IPS-20b (cell line): ENCODE measurements at regions not wholly inside any gene's neighbourhood (a gene's known extent, or its start where the extent isn't known, plus 50 kb on each side); places are given as distances from the start of the nearest gene placed in this dataset.

Experiments used
- H3K27ac ChIP-seq: one replicate; pipeline ENCODE4 v1.5.1; 2013; ENCODE audit warnings: low read length
- H3K27me3 ChIP-seq: 2 replicates; pipeline ENCODE4 v1.6.1; 2013; ENCODE audit warnings: mild to moderate bottlenecking, low read length, inconsistent platforms; ENCODE audit not compliant: insufficient read depth
- H3K36me3 ChIP-seq: 2 replicates; pipeline ENCODE4 v1.6.1; 2013; ENCODE audit warnings: low read depth, mild to moderate bottlenecking, inconsistent platforms, low read length, moderate library complexity; ENCODE audit not compliant: insufficient read depth
- H3K4me1 ChIP-seq: 2 replicates; pipeline ENCODE4 v1.6.1; 2013; ENCODE audit warnings: mild to moderate bottlenecking, control low read depth, inconsistent platforms, low read length, moderate library complexity; ENCODE audit not compliant: insufficient read depth
- H3K4me3 ChIP-seq: 2 replicates; pipeline ENCODE4 v1.5.1; 2013; ENCODE audit warnings: mild to moderate bottlenecking, low read length, inconsistent platforms
- H3K9ac ChIP-seq: 2 replicates; pipeline ENCODE4 v1.6.1; 2013; ENCODE audit warnings: low read depth, mild to moderate bottlenecking, inconsistent platforms, low read length, moderate library complexity
- H3K9me3 ChIP-seq: 2 replicates; pipeline ENCODE4 v1.6.1; 2013; ENCODE audit warnings: mild to moderate bottlenecking, low read depth, low read length, inconsistent platforms; ENCODE audit not compliant: insufficient read depth

- Histone ChIP-seq H3K4me1 (no peaks in the 10 kb centered on the region), H3K9me3 (peaks cover 20% of the 10 kb centered on the region), H3K4me3 (no peak overlapping the region), H3K36me3 (no peaks in the 10 kb centered on the region), H3K9ac (no peak overlapping the region), H3K27ac (no peak overlapping the region), H3K27me3 (no peaks in the 10 kb centered on the region)
These were observed 348.4 kb downstream of the TPBG start for GRCh38 chr6:82711971-82712370.

DNA sequence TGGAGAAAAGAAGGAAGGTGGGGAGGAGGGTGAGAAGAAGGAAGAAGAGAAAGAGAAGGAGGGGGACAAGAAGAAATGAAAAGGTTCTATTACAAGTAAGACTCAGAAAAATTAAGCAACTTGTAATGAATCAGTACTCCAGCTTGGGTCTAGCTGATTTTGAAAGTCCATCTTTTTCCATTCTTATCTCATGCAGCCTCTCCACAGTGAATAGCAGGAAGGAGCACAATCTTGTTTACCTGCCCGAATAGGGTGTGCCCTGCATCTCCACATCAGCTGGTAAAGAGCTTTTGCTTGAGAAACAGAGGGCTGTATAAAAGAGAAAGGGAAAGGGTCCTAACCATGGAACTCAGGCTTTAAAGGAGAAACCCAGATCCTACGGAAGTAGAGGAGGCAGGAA lies 348.8 kb downstream of the TPBG start:
- no peak overlapping the region for H3K27ac ChIP-seq
- no peaks in the 10 kb centered on the region for H3K4me1 ChIP-seq
- H3K9ac ChIP-seq = no peak overlapping the region
- no peaks in the 10 kb centered on the region for H3K36me3 ChIP-seq
- H3K9me3 ChIP-seq = peaks cover 20% of the 10 kb centered on the region
- no peaks in the 10 kb centered on the region for H3K27me3 ChIP-seq
- no peak overlapping the region for H3K4me3 ChIP-seq

DNA sequence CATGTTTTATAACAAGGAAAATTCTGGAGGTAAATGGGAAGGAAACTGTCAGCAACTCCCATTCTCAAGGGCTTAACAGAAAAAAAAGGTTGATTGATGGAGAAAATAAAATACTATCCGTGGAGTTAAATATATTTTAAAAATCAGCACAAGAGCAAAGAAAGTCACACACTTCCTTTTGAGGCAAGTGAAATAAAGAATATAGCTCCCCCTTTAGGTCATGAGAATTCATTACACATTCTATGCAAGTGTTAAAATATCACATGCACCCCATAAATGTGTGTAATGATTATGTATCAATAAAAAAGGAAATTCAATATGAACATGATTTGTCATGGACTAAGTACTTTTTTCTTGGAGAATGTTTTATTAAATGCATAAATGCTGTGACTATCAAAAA lies 349.2 kb downstream of the TPBG start:
- H3K36me3 ChIP-seq = no peaks in the 10 kb centered on the region
- no peak overlapping the region for H3K4me3 ChIP-seq
- H3K27me3 ChIP-seq = no peaks in the 10 kb centered on the region
- H3K9me3 ChIP-seq = peaks cover 20% of the 10 kb centered on the region
- no peak overlapping the region for H3K9ac ChIP-seq
- H3K27ac ChIP-seq = no peak overlapping the region
- no peaks in the 10 kb centered on the region for H3K4me1 ChIP-seq

- no peaks in the 10 kb centered on the region for H3K36me3 ChIP-seq
- no peaks in the 10 kb centered on the region for H3K4me1 ChIP-seq
- H3K27ac ChIP-seq = no peak overlapping the region
- no peak overlapping the region for H3K4me3 ChIP-seq
- no peaks in the 10 kb centered on the region for H3K27me3 ChIP-seq
- no peaks in the 10 kb centered on the region; the same call in 1 of the 2 replicates for H3K9me3 ChIP-seq
- no peak overlapping the region for H3K9ac ChIP-seq
These were observed 344.6 kb downstream of the UBE3D start for GRCh38 chr6:82720992-82721391.

DNA sequence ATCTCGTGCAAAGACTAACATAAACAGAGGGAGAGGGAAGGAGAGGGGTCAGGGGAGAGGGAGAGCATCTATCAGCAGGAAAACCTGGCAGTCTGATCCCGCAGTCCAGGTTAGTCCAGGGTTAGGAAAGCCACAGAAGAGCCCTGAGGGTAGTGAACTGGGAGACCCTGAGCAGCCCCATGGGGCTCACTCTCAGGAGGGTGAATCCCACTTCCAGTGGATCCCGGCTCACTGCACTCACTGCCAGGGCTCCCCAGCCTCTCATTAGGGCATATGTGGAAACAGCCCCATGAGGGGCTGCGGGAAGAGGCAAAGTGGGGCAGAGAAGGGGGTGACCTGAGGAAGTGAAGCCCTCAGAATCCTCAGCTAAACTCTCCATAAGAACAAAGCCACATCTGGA lies 329.9 kb downstream of the UBE3D start:
- Histone ChIP-seq H3K4me1 (peaks cover 29% of the 10 kb centered on the region; the same call in 1 of the 2 replicates), H3K27me3 (no peaks in the 10 kb centered on the region), H3K9me3 (no peaks in the 10 kb centered on the region), H3K4me3 (no peak overlapping the region), H3K9ac (no peak overlapping the region), H3K27ac (no peak overlapping the region), H3K36me3 (no peaks in the 10 kb centered on the region)

GRCh38 chr6:82737965-82738364 lies 327.7 kb downstream of the UBE3D start:
- no peak overlapping the region for H3K4me3 ChIP-seq
- peak overlapping the region; percentile 44; the same call in 1 of the 2 replicates for H3K9ac ChIP-seq
- no peaks in the 10 kb centered on the region for H3K27me3 ChIP-seq
- peaks cover 34% of the 10 kb centered on the region; the same call in 1 of the 2 replicates for H3K4me1 ChIP-seq
- H3K9me3 ChIP-seq = no peaks in the 10 kb centered on the region
- H3K36me3 ChIP-seq = no peaks in the 10 kb centered on the region
- peak overlapping the region; percentile 56 for H3K27ac ChIP-seq

DNA sequence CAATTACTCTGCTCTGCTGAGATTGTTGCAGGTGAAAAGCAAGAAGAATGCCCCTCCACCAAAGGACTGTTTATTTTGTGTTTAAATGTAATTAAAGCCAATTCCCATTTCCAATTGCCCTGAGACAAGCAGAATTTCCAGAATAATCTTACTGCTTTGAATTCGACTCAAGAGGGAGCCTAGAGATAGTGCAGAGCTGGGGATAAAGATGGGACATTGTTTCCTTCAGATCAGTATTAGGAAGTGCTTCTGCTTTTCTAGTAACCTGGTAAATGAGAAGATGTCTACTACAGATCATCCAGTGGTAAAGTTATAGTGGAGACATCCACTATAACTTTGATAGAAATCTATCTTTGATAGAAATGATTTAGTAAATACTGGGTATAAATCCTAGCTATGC lies 326.9 kb downstream of the UBE3D start:
- H3K27me3 ChIP-seq = no peaks in the 10 kb centered on the region
- peaks cover 34% of the 10 kb centered on the region; the same call in 1 of the 2 replicates for H3K4me1 ChIP-seq
- peak overlapping the region; percentile 39; the same call in 1 of the 2 replicates for H3K4me3 ChIP-seq
- H3K9ac ChIP-seq = peak overlapping the region; percentile 49; the same call in 1 of the 2 replicates
- no peaks in the 10 kb centered on the region for H3K9me3 ChIP-seq
- H3K27ac ChIP-seq = peak overlapping the region; percentile 56
- no peaks in the 10 kb centered on the region for H3K36me3 ChIP-seq

DNA sequence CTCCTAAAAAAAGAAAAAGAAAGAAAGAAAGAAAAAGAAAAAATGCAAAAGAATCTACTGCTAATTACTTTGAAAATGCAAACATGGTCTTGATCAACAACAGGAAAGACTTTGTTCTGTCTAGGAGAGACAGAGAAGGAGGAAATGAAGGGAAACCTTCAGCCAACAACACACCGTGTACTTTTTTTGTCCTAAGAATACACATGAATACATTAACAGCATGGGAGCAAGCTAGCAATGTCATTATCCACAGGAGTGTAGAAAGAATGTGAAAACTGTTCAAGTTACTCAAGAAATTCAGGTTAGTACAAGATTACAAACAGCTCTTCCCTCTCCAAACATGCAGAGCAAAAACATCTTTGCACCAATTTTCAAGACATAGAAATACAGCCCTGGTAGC lies 326.3 kb downstream of the UBE3D start:
- Histone ChIP-seq H3K27ac (no peak overlapping the region), H3K4me3 (peak overlapping the region; percentile 39; the same call in 1 of the 2 replicates), H3K4me1 (peaks cover 34% of the 10 kb centered on the region; the same call in 1 of the 2 replicates), H3K9me3 (no peaks in the 10 kb centered on the region), H3K27me3 (no peaks in the 10 kb centered on the region), H3K9ac (peak overlapping the region; percentile 49; the same call in 1 of the 2 replicates), H3K36me3 (no peaks in the 10 kb centered on the region)

GRCh38 chr6:82740072-82740471 lies 325.6 kb downstream of the UBE3D start:
- Histone ChIP-seq H3K27me3 (no peaks in the 10 kb centered on the region), H3K4me1 (peaks cover 34% of the 10 kb centered on the region; the same call in 1 of the 2 replicates), H3K9me3 (no peaks in the 10 kb centered on the region), H3K27ac (no peak overlapping the region), H3K36me3 (no peaks in the 10 kb centered on the region), H3K9ac (peak overlapping the region; percentile 49; the same call in 1 of the 2 replicates), H3K4me3 (no peak overlapping the region; the same call in 1 of the 2 replicates)

GRCh38 chr6:82741325-82741995 lies 324.2 kb downstream of the UBE3D start:
- H3K27ac ChIP-seq = no peak overlapping the region
- no peaks in the 10 kb centered on the region for H3K36me3 ChIP-seq
- H3K9me3 ChIP-seq = no peaks in the 10 kb centered on the region
- peaks cover 34% of the 10 kb centered on the region; the same call in 1 of the 2 replicates for H3K4me1 ChIP-seq
- H3K4me3 ChIP-seq = no peak overlapping the region
- no peak overlapping the region for H3K9ac ChIP-seq
- no peaks in the 10 kb centered on the region for H3K27me3 ChIP-seq

- Histone ChIP-seq H3K36me3 (no peaks in the 10 kb centered on the region), H3K4me1 (peaks cover 34% of the 10 kb centered on the region; the same call in 1 of the 2 replicates), H3K4me3 (no peak overlapping the region), H3K27me3 (no peaks in the 10 kb centered on the region), H3K27ac (no peak overlapping the region), H3K9me3 (no peaks in the 10 kb centered on the region), H3K9ac (no peak overlapping the region)
These were observed 323.6 kb downstream of the UBE3D start for GRCh38 chr6:82741996-82742385.

DNA sequence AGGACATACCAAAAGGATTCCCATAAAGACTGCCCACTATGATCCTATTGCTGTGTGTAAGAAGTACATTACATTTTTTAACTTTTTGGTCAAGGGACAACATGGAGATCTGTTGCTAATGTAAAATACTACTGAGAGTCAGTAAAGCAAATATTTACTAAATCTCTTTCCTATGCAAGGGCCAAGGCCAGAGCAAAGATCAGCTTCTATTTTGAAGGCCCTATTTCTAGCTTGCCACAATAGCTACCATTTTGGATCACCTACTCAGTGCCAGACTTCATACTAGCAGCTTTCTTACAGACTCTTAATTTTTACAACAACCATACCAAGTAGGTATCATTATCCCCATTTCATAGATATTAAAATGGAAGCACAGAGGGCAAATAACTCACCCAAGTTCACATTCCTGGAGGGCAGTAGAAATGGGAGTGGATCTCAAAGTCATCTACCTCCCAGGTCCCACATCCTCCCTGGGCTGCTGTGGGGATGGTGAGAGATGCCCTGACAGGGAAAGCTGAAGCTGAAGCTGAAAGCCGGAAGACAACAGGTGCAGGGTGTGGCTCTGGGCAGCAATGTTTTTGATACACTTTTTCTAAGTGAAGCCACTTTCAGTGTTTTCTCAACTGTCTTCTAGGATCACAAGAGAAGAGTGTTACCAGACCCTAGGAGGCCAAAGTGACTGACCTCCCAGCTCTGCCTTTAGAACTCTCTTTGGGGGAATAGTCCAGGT lies 321.2 kb downstream of the UBE3D start:
- Histone ChIP-seq H3K36me3 (no peaks in the 10 kb centered on the region), H3K9me3 (no peaks in the 10 kb centered on the region), H3K27ac (no peak overlapping the region), H3K27me3 (no peaks in the 10 kb centered on the region), H3K4me3 (no peak overlapping the region), H3K4me1 (peaks cover 16% of the 10 kb centered on the region; the same call in 1 of the 2 replicates), H3K9ac (no peak overlapping the region)
